GM19467 (cell line): ENCODE measurements at regions not wholly inside any gene's neighbourhood (a gene's known extent, or its start where the extent isn't known, plus 50 kb on each side); places are given as distances from the start of the nearest gene placed in this dataset.
"Not testable (repeated sequence)": the region's sequence is repeated elsewhere in the genome, so short reads cannot be mapped to it uniquely, and the experiment has no call there.

Experiments
- ATAC-seq: cut with Tn5 transposase; IDR thresholded peaks from one replicate; pipeline ENCODE4 v1.9.1; 2021; ENCODE audit warnings: mild to moderate bottlenecking, moderate library complexity; ENCODE audit not compliant: unreplicated experiment

- ATAC-seq, result no peak
Observed at GRCh38 chr2:16247326-16248122, 307.2 kb downstream of the MYCN start.

GRCh38 chr2:16246911-16247310 is 306.6 kb downstream of the MYCN start:
- ATAC-seq, result no peak

- no peak for ATAC-seq
Observed at GRCh38 chr2:16246281-16246850, 306.0 kb downstream of the MYCN start.

- ATAC-seq, result no peak
Observed at GRCh38 chr2:16245481-16246054, 305.2 kb downstream of the MYCN start.

GRCh38 chr2:16244966-16245320 is 304.6 kb downstream of the MYCN start:
- no peak for ATAC-seq

GRCh38 chr2:16244153-16244965 is 304.0 kb downstream of the MYCN start:
- ATAC-seq, result no peak

- no peak for ATAC-seq
Observed at GRCh38 chr2:16243411-16243996, 303.2 kb downstream of the MYCN start.

GRCh38 chr2:16242906-16243305 is 302.6 kb downstream of the MYCN start:
- no peak for ATAC-seq

GRCh38 chr2:16241166-16242160 is 301.1 kb downstream of the MYCN start:
- no peak for ATAC-seq

GRCh38 chr2:16240402-16240801 is 300.1 kb downstream of the MYCN start:
- no peak for ATAC-seq

- no peak for ATAC-seq
Observed at GRCh38 chr2:16239296-16239850, 299.0 kb downstream of the MYCN start.

GRCh38 chr2:16238786-16239185 is 298.4 kb downstream of the MYCN start:
- ATAC-seq, result no peak

- no peak for ATAC-seq
Observed at GRCh38 chr2:16238001-16238761, 297.8 kb downstream of the MYCN start.

- ATAC-seq, result no peak
Observed at GRCh38 chr2:16235747-16236146, 295.4 kb downstream of the MYCN start.

- ATAC-seq, result not testable (repeated sequence)
Observed at GRCh38 chr2:16235291-16235690, 294.9 kb downstream of the MYCN start.

- no peak for ATAC-seq
Observed at GRCh38 chr2:16228951-16229350, 288.6 kb downstream of the MYCN start.

- no peak for ATAC-seq
Observed at GRCh38 chr2:16228471-16228870, 288.1 kb downstream of the MYCN start.

- no peak for ATAC-seq
Observed at GRCh38 chr2:16227811-16228462, 287.6 kb downstream of the MYCN start.
